Mesodermal cell (in vitro differentiated cells): ENCODE measurements at regions not wholly inside any gene's neighbourhood (a gene's known extent, or its start where the extent isn't known, plus 50 kb on each side); places are given as distances from the start of the nearest gene placed in this dataset.

Experiments used
- H3K27ac ChIP-seq: 2 replicates; pipeline ENCODE4 v1.7.0; 2013; ENCODE audit warnings: mild to moderate bottlenecking, low read depth, low read length, moderate library complexity; ENCODE audit not compliant: severe bottlenecking
- H3K36me3 ChIP-seq: 2 replicates; pipeline ENCODE4 v1.7.1; 2013; ENCODE audit warnings: mild to moderate bottlenecking, low read length, moderate library complexity; ENCODE audit not compliant: control insufficient read depth, insufficient read depth
- H3K4me1 ChIP-seq: one replicate; pipeline ENCODE4 v1.7.1; 2013; ENCODE audit warnings: mild to moderate bottlenecking, low read length; ENCODE audit not compliant: insufficient read depth, control insufficient read depth, poor library complexity, severe bottlenecking
- H3K4me3 ChIP-seq: 2 replicates; pipeline ENCODE4 v1.7.0; 2013; ENCODE audit warnings: low read length, control low read depth, mild to moderate bottlenecking; ENCODE audit not compliant: insufficient read depth, poor library complexity, severe bottlenecking; ENCODE audit errors: extremely low read depth
- H3K9me3 ChIP-seq: 2 replicates; pipeline ENCODE4 v1.7.1; 2013; ENCODE audit warnings: mild to moderate bottlenecking, low read length, moderate library complexity; ENCODE audit not compliant: control insufficient read depth
- WGBS, 2 experiments: methylation state at CpG; one replicate each; pipeline ENCODE4 v1.1.5; 2013; ENCODE audit warnings: missing lambda C conversion rate in 2 of 2; ENCODE audit not compliant: insufficient coverage in 2 of 2; 5-methylcytosine and 5-hydroxymethylcytosine counted together

- no peaks in the 10 kb centered on the region for H3K4me1 ChIP-seq
- H3K36me3 ChIP-seq: no peaks in the 10 kb centered on the region
- no peak overlapping the region for H3K4me3 ChIP-seq
- peaks cover 6% of the 10 kb centered on the region for H3K9me3 ChIP-seq
- no peak overlapping the region for H3K27ac ChIP-seq
- WGBS, 2 experiments: 88 to 100% methylated on average over 3 to 5 of the region's 5 CpGs
Observed at GRCh38 chr5:4180703-4181102, 585.1 kb downstream of the IRX1 start.

DNA sequence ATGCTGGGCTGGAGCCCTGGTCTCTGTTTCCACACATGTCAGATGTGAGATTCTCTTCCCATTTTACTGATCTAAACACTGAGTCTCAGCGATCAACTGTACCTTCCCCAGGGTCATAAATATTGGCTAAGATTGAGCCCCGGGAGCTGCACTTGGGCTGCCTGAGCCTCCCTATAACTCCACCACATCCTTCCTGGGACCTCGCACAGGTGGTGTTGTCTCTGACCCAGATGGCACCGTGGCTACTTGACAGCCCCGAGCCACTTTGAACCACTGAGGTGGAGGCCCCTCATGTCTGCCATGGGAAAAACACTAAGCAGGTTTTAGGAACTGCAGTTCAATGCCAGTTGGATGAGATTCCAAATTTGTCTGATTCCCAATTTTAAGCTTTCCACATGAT lies 586.5 kb downstream of the IRX1 start:
- H3K9me3 ChIP-seq: peaks cover 6% of the 10 kb centered on the region
- WGBS, 2 experiments: 86 to 88% methylated on average over 4 to 5 of the region's 5 CpGs

GRCh38 chr5:4185127-4185526 lies 589.5 kb downstream of the IRX1 start:
- Histone ChIP-seq H3K27ac (no peak overlapping the region), H3K4me1 (no peaks in the 10 kb centered on the region), H3K36me3 (no peaks in the 10 kb centered on the region), H3K4me3 (no peak overlapping the region), H3K9me3 (peaks cover 6% of the 10 kb centered on the region)
- WGBS, 2 experiments: 92% methylated on average over 2 of the region's 2 CpGs; no CpG with 5 or more reads in 1 of the 2 experiments

More for the DNA sequence above, 586.5 kb downstream of the IRX1 start:
- Histone ChIP-seq H3K27ac (no peak overlapping the region), H3K36me3 (no peaks in the 10 kb centered on the region), H3K4me1 (no peaks in the 10 kb centered on the region), H3K4me3 (no peak overlapping the region)

DNA sequence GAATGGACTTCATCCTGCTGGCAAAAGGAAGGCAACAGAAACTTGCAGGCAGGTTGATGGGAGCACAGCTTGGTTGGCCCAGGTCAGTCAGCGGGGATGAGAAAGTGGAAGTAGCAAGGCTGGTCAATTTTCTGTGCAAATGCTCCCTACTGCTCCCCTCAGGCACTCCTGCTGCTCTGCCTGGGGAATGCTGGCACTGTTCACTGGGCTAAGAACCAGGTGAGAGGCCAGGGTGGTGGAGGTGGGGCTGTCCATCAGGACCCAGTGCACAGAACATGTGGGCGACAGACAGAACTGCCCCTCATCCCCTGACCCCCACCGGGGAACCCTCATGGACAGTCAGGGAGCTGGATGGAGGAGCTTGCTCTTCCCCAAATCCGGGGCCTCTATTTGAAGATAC lies 593.1 kb downstream of the IRX1 start:
- 83% methylated on average over 1 of the region's 4 CpGs; no CpG with 5 or more reads in 1 of the 2 experiments for WGBS, 2 experiments
- H3K9me3 ChIP-seq: peaks cover 4% of the 10 kb centered on the region

DNA sequence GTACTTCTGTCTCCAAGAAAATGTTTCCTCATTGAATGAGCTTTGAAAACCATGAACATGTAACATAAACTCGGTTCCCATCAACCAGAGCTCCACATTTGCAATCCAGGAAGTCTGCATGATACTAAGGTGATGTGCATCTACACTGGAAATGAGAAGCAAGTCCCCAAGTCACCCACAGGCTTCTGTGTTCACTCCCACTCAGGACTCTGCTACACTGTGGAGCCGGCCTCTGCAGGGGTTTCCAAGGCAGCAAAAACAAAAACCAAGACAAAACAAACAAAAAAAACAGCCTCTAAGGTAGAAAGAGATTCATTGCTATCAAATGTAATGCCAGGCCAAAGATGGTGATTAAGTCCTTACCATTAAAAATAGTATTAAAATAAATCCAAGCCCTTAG lies 593.7 kb downstream of the IRX1 start:
- H3K36me3 ChIP-seq: no peaks in the 10 kb centered on the region
- no peaks in the 10 kb centered on the region for H3K4me1 ChIP-seq
- H3K27ac ChIP-seq: no peak overlapping the region
- no peak overlapping the region for H3K4me3 ChIP-seq
- peaks cover 3% of the 10 kb centered on the region for H3K9me3 ChIP-seq
- 100% methylated on average over 1 of the region's 2 CpGs; no CpG with 5 or more reads in 1 of the 2 experiments for whole genome bisulfite sequencing, 2 experiments

More for the DNA sequence above, 593.1 kb downstream of the IRX1 start:
- Histone ChIP-seq H3K36me3 (no peaks in the 10 kb centered on the region), H3K4me3 (no peak overlapping the region), H3K4me1 (no peaks in the 10 kb centered on the region), H3K27ac (no peak overlapping the region)

- Histone ChIP-seq H3K4me1 (no peaks in the 10 kb centered on the region), H3K9me3 (no peaks in the 10 kb centered on the region), H3K27ac (no peak overlapping the region), H3K36me3 (no peaks in the 10 kb centered on the region), H3K4me3 (no peak overlapping the region)
- 100% methylated on average over 1 of the region's 3 CpGs; no CpG with 5 or more reads in 1 of the 2 experiments for WGBS, 2 experiments
Observed at GRCh38 chr5:4191041-4191440, 595.4 kb downstream of the IRX1 start.

DNA sequence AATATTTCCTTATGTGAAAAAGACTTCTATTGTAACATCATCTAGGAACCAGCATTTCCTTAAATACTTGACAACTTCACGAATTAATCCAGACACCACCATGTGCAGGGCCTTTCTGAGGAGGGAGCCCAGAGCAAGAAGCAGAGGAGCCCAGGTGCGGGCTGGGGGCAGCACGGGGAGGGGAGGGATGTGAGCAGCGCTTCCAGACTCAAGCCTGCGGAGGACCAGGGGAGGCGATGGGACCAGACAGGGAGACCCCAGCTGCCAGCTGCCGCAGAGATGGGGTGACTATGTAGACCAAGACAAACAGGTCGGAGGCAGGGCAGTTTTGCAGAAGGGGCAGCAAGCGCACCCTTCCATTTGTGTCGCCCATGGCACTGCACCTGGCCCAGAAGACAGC lies 596.1 kb downstream of the IRX1 start:
- no peaks in the 10 kb centered on the region for H3K9me3 ChIP-seq
- H3K4me3 ChIP-seq: no peak overlapping the region
- H3K27ac ChIP-seq: no peak overlapping the region
- H3K4me1 ChIP-seq: no peaks in the 10 kb centered on the region
- 86 to 96% methylated on average over 8 to 9 of the region's 10 CpGs for WGBS, 2 experiments
- H3K36me3 ChIP-seq: no peaks in the 10 kb centered on the region

- 94 to 97% methylated on average over 7 to 8 of the region's 10 CpGs for WGBS, 2 experiments
- Histone ChIP-seq H3K36me3 (no peaks in the 10 kb centered on the region), H3K4me1 (no peaks in the 10 kb centered on the region), H3K27ac (no peak overlapping the region), H3K9me3 (no peaks in the 10 kb centered on the region), H3K4me3 (no peak overlapping the region)
Observed at GRCh38 chr5:4192111-4192510, 596.5 kb downstream of the IRX1 start.

GRCh38 chr5:4196744-4197143 lies 601.1 kb downstream of the IRX1 start:
- Histone ChIP-seq H3K9me3 (no peaks in the 10 kb centered on the region), H3K4me1 (no peaks in the 10 kb centered on the region), H3K4me3 (no peak overlapping the region), H3K27ac (no peak overlapping the region), H3K36me3 (no peaks in the 10 kb centered on the region)
- WGBS, 2 experiments: 40 to 42% methylated on average over 1 to 5 of the region's 8 CpGs

DNA sequence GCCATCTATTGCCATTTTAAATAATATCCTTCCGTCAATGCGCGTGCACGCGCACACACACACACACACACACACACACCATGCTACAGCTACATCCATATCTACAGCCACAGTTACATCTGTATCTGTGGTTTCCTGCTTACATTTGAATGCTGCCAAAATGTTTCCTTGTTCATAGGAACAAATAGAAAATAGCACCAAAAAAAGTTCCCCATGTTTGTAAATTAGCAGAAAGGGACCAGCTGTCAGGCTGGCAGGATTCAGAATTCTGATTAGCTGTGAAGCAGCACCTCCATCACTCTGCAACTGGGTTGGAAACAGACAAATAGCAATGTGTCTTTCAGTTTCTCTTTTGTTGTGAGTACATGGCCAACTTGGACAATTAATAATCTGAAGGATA lies 601.5 kb downstream of the IRX1 start:
- 73% methylated on average over 3 of the region's 5 CpGs; no CpG with 5 or more reads in 1 of the 2 experiments for WGBS, 2 experiments
- H3K36me3 ChIP-seq: no peaks in the 10 kb centered on the region

DNA sequence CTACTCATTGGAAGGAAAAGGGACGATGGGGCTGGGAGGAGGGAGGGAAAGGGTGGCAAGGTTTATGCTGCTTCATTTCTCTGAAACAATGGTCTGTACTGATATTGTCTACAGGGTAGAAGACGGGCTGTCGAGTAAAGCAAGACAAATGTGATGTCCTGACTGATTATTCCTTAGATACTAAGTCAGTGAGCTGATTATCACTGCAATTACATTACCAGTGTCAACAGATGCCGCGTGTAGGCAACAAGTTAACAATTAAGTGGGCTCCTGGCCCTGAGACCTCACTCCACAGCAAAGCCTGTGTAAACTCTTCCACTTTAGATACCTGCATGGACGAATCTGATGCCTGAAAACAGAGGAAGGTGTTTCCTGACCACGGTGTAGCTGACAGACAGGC lies 602.8 kb downstream of the IRX1 start:
- no peak overlapping the region for H3K27ac ChIP-seq
- no peak overlapping the region for H3K4me3 ChIP-seq
- WGBS, 2 experiments: 77 to 89% methylated on average over 2 to 6 of the region's 7 CpGs

More for the DNA sequence above, 601.5 kb downstream of the IRX1 start:
- H3K9me3 ChIP-seq: no peaks in the 10 kb centered on the region
- H3K4me1 ChIP-seq: no peaks in the 10 kb centered on the region
- no peak overlapping the region for H3K4me3 ChIP-seq
- H3K27ac ChIP-seq: no peak overlapping the region

More for the DNA sequence above, 602.8 kb downstream of the IRX1 start:
- Histone ChIP-seq H3K36me3 (no peaks in the 10 kb centered on the region), H3K9me3 (no peaks in the 10 kb centered on the region), H3K4me1 (no peaks in the 10 kb centered on the region)
